Anterior cingulate cortex (tissue), 58 donors: ENCODE measurements at regions not wholly inside any gene's neighbourhood (a gene's known extent, or its start where the extent isn't known, plus 50 kb on each side); places are given as distances from the start of the nearest gene placed in this dataset.
A peak's percentile ranks its signal among the peaks of the same experiment; 100 is the strongest.

Experiments
- DNase-seq, 58 donors: peaks; one replicate each; lab custom pipeline; 2025; lab: John Stamatoyannopoulos, UW

GRCh38 chr4:83831588-83831987 is 295.7 kb downstream of the GPAT3 start:
- DNase-seq, result no peak

- DNase-seq, result no peak
These were observed 294.4 kb downstream of the GPAT3 start for GRCh38 chr4:83830138-83830888.

- DNase-seq, result no peak
These were observed 292.7 kb downstream of the GPAT3 start for GRCh38 chr4:83828601-83829000.

GRCh38 chr4:83821493-83821892 is 285.6 kb downstream of the GPAT3 start:
- no peak for DNase-seq

GRCh38 chr4:83819582-83819981 is 283.7 kb downstream of the GPAT3 start:
- DNase-seq, result no peak

- DNase-seq, result no peak
These were observed 274.5 kb downstream of the GPAT3 start for GRCh38 chr4:83810428-83810827.

GRCh38 chr4:83809581-83809980 is 273.7 kb downstream of the GPAT3 start:
- no peak for DNase-seq

- DNase-seq, result no peak
These were observed 257.6 kb downstream of the GPAT3 start for GRCh38 chr4:83793481-83793880.

- DNase-seq, result no peak
These were observed 250.0 kb downstream of the GPAT3 start for GRCh38 chr4:83785891-83786290.

GRCh38 chr4:83783215-83783614 is 247.3 kb downstream of the GPAT3 start:
- DNase-seq, result no peak

GRCh38 chr4:83782591-83782990 is 246.7 kb downstream of the GPAT3 start:
- DNase-seq, result no peak

- DNase-seq, result no peak
These were observed 245.5 kb downstream of the GPAT3 start for GRCh38 chr4:83781434-83781833.

GRCh38 chr4:83780053-83780733 is 244.3 kb downstream of the GPAT3 start:
- no peak for DNase-seq

- no peak for DNase-seq
These were observed 243.5 kb downstream of the GPAT3 start for GRCh38 chr4:83779103-83780052.

- DNase-seq, result no peak
These were observed 236.8 kb downstream of the GPAT3 start for GRCh38 chr4:83772685-83773084.

- peak in 24 of 58 donors; percentile 0 to 35 (median 2) for DNase-seq
These were observed 235.3 kb downstream of the GPAT3 start for GRCh38 chr4:83771113-83771705.

- no peak for DNase-seq
These were observed 232.2 kb downstream of the GPAT3 start for GRCh38 chr4:83768146-83768545.

- DNase-seq, result no peak
These were observed 231.2 kb downstream of the GPAT3 start for GRCh38 chr4:83767067-83767466.

GRCh38 chr4:83759611-83760010 is 223.7 kb downstream of the GPAT3 start:
- DNase-seq, result no peak

GRCh38 chr4:83758285-83758684 is 222.4 kb downstream of the GPAT3 start:
- DNase-seq, result no peak
